ENCODE measurements at regions not wholly inside any gene's neighbourhood (a gene's known extent, or its start where the extent isn't known, plus 50 kb on each side); places are given as distances from the start of the nearest gene placed in this dataset.

DNA sequence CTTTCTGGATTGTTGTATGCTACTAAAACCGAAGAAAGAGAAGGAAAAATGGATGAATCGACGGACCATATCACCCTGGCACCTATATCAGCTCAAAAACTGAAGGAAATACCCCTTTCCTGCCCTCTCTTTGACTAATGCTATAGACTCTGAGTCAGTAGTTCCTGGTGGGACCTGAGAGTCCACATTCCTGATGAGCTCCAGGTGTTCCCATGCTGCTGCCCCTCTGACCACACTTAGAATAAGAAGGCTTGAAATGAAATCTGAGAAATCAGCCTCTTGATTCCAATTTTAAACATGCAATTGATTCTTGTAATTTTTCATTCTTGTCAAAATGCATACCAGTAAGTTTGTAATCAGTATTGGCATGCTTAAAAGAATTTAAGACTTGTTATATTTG is 75.2 kb downstream of the PRL start:
- Histone ChIP-seq H2BK15ac (ENCODE audit: low read depth, low read length) (no peak overlapping the region), H3K4me3 (ENCODE audit: insufficient read depth, low read depth, low read length) (no peak overlapping the region), H4K5ac (ENCODE audit: low read depth, low read length) (no peak overlapping the region), H3K4ac (ENCODE audit: low read depth, low read length) (no peak overlapping the region), H2AK5ac (ENCODE audit: low read depth, low read length) (no peak overlapping the region), H3K36me3 (ENCODE audit: control insufficient read depth, insufficient read depth, low read length) (no peaks in the 10 kb centered on the region), H3K18ac (ENCODE audit: low read depth, low read length) (no peak overlapping the region), H3K4me1 (ENCODE audit: control insufficient read depth, insufficient read depth, low read length) (no peaks in the 10 kb centered on the region; the same call in 1 of the 2 replicates), H4K91ac (ENCODE audit: insufficient read depth, low read depth, low read length) (no peak overlapping the region), H2BK120ac (ENCODE audit: low read depth, low read length) (no peak overlapping the region), H3K56ac (ENCODE audit: extremely low read depth, insufficient read depth, low read length) (no peak overlapping the region), H3K27ac (ENCODE audit: insufficient read depth, low read length) (no peak overlapping the region), H4K8ac (ENCODE audit: low read depth in 2 of 2, low read length in 2 of 2) (no peak overlapping the region), H4K20me1 (ENCODE audit: insufficient read depth, low read length) (no peaks in the 10 kb centered on the region), H2AK9ac (replicated peaks; ENCODE audit: low read depth, low read length, poor library complexity) (no peak overlapping the region), H2AFZ (replicated peaks; ENCODE audit: low read length, poor library complexity) (no peak overlapping the region), H3K4me2 (ENCODE audit: low read depth, low read length) (no peak overlapping the region), H3K23ac (ENCODE audit: low read depth, low read length) (no peak overlapping the region), H3K9me3 (ENCODE audit: control insufficient read depth, insufficient read depth, low read length) (no peaks in the 10 kb centered on the region), H3K27me3 (ENCODE audit: control insufficient read depth, insufficient read depth, low read length) (no peaks in the 10 kb centered on the region), H2BK20ac (ENCODE audit: low read depth, low read length) (no peak overlapping the region), H3K9ac (ENCODE audit: low read depth, low read length) (no peak overlapping the region), H2BK5ac (ENCODE audit: low read depth, low read length, poor library complexity, severe bottlenecking) (no peak overlapping the region), H3K14ac (replicated peaks; ENCODE audit: low read depth, low read length) (no peak overlapping the region), H3K79me1 (ENCODE audit: low read depth in 1 of 2, low read length in 2 of 2) (no peaks in the 10 kb centered on the region), H3K9me1 (ENCODE audit: insufficient read depth, low read length) (no peaks in the 10 kb centered on the region)
- dilution Hi-C loops (cut with HindIII; ENCODE audit: low sequenced_read_pairs, unreplicated experiment) (no loop called here), intact Hi-C loops (cut with micrococcal nuclease) (no loop called here), in situ Hi-C loops (cut with MboI; ENCODE audit: low sequenced_read_pairs) (no loop called here)
- ChIA-PET CTCF (no interaction called here), POLR2A (ENCODE audit: unreplicated experiment) (no interaction called here)
- TF ChIP-seq CEBPB (IDR thresholded peaks at IDR 0.05; ENCODE audit: low read depth, low read length): no peak
- TF ChIP-seq MAFK (IDR thresholded peaks at IDR 0.05; ENCODE audit: low read depth, low read length): no peak
- TF ChIP-seq RAD21 (IDR thresholded peaks at IDR 0.05; ENCODE audit: low read length): no peak
- no peak for TF ChIP-seq MXI1 (IDR thresholded peaks at IDR 0.05; ENCODE audit: borderline replicate concordance, low read depth, low read length)
- TF ChIP-seq POLR2A (IDR thresholded peaks at IDR 0.05; ENCODE audit: low read depth, low read length): no peak
- TF ChIP-seq, protein P1, sequence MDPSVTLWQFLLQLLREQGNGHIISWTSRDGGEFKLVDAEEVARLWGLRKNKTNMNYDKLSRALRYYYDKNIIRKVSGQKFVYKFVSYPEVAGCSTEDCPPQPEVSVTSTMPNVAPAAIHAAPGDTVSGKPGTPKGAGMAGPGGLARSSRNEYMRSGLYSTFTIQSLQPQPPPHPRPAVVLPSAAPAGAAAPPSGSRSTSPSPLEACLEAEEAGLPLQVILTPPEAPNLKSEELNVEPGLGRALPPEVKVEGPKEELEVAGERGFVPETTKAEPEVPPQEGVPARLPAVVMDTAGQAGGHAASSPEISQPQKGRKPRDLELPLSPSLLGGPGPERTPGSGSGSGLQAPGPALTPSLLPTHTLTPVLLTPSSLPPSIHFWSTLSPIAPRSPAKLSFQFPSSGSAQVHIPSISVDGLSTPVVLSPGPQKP (IDR thresholded peaks at IDR 0.05; ENCODE audit: borderline replicate concordance, low read depth, low read length): no peak
- no peak for TF ChIP-seq MAZ (IDR thresholded peaks at IDR 0.05; ENCODE audit: borderline replicate concordance, low read depth, low read length)
- TF ChIP-seq NFE2L2 (IDR thresholded peaks at IDR 0.05; ENCODE audit: low read depth, low read length): no peak
- BruUV-seq (replicated peaks): no TSS peak
- ATAC-seq (ENCODE audit: low read depth) (no peak), DNase-seq (no peak)
- WGBS, 2 experiments (ENCODE audit: extremely low coverage in 2 of 2, insufficient read length in 1 of 2): no CpG with 5 or more reads among the region's 3 CpGs
